ENCODE measurements at regions not wholly inside any gene's neighbourhood (a gene's known extent, or its start where the extent isn't known, plus 50 kb on each side); places are given as distances from the start of the nearest gene placed in this dataset.

DNA sequence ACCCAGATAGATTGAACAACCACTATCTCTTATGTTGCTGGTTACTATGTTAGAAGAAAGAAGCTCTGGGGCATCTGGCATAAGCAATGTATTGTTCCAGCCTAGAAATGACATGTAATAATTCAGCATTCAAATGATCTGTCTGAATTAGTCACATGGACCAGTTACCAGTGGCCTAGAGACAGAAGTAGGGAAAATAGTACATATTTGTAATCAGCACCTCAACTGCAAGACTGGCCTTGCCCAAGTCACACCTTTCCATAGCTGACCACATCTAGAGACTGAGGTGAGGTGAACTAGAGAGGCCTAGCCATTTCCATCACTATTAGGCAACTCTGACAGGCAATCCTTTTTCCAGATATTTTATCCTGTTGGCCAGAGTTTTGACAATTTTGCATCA lies 315.6 kb upstream of the KCND2 start:
- TF ChIP-seq CTCF (IDR thresholded peaks at IDR 0.05) (no peak), POLR2A (IDR thresholded peaks at IDR 0.05) (no peak)
